ENCODE measurements at regions not wholly inside any gene's neighbourhood (a gene's known extent, or its start where the extent isn't known, plus 50 kb on each side); places are given as distances from the start of the nearest gene placed in this dataset.

DNA sequence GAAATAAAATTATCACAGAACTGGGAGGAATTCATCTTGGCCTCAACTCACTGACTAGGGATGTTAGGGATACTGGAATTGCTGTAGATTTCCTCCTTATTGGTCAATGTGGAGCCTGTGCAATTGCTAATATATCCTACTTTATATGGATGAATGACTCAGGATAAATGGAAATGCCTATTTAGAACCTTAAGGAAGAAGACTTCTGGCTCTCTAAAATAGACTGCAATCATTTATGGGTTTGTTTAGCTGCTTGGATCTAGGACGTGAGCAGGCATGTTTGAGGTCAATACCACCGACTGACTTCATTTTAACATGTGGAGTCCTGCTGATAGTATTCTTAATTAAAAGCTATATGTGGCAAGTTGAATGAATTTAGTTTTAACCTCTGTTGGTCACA lies 1040.1 kb upstream of the LRRN3 start:
- Histone ChIP-seq H3K4me1 (ENCODE audit: control insufficient read depth, insufficient read depth, low read length) (no peaks in the 10 kb centered on the region), H3K27ac (ENCODE audit: low read length) (no peak overlapping the region), H3K27me3 (ENCODE audit: control insufficient read depth, insufficient read depth) (no peaks in the 10 kb centered on the region), H3K4me3 (ENCODE audit: low read length) (no peak overlapping the region), H3K9me3 (ENCODE audit: control insufficient read depth, low read length) (no peaks in the 10 kb centered on the region)
- DNase-seq (no peak), ATAC-seq (no peak)
- 75% methylated on average over 2 of the region's 2 CpGs for WGBS
- intact Hi-C loops (cut with DNase I), result no loop called here

DNA sequence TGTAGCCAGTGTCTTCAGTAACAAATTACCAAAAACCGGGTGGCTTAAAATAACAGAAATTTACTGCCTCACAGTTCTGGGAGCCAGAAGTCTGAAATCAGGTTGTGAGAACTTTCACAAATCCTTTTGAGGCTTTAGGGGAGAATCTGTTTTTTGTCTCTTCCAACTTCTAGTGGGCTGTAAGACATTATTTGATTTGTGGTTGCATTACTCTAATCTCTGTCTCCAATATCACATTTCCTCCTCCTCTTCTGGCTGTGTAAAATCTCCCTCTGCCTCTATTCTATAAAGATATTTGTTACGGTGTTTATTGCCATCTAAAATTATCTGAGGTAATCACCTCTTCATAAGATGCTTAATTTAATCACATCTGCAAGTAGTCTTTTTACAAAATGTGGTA lies 1039.6 kb upstream of the LRRN3 start:
- H3K27ac ChIP-seq (ENCODE audit: low read length), result no peak overlapping the region
- H3K27me3 ChIP-seq (ENCODE audit: control insufficient read depth, insufficient read depth), result no peaks in the 10 kb centered on the region
- ATAC-seq, result no peak
- H3K9me3 ChIP-seq (ENCODE audit: control insufficient read depth, low read length), result no peaks in the 10 kb centered on the region
- no peaks in the 10 kb centered on the region for H3K4me1 ChIP-seq (ENCODE audit: control insufficient read depth, insufficient read depth, low read length)
- intact Hi-C loops (cut with DNase I), result no loop called here
- 46% methylated on average over 2 of the region's 2 CpGs for WGBS
- DNase-seq, result no peak
- H3K4me3 ChIP-seq (ENCODE audit: low read length), result no peak overlapping the region

- no peak for ATAC-seq
- WGBS, result 68% methylated on average over 3 of the region's 3 CpGs
- Histone ChIP-seq H3K27me3 (ENCODE audit: control insufficient read depth, insufficient read depth) (no peaks in the 10 kb centered on the region), H3K27ac (ENCODE audit: low read length) (no peak overlapping the region), H3K4me3 (ENCODE audit: low read length) (no peak overlapping the region), H3K4me1 (ENCODE audit: control insufficient read depth, insufficient read depth, low read length) (no peaks in the 10 kb centered on the region), H3K9me3 (ENCODE audit: control insufficient read depth, low read length) (no peaks in the 10 kb centered on the region)
- intact Hi-C loops (cut with DNase I), result no loop called here
- no peak for DNase-seq
Measured at GRCh38 chr7:110056331-110056730, 1034.6 kb upstream of the LRRN3 start.

- 80% methylated on average over 1 of the region's 1 CpG for WGBS
Measured at GRCh38 chr7:110058401-110058800, 1032.5 kb upstream of the LRRN3 start.

DNA sequence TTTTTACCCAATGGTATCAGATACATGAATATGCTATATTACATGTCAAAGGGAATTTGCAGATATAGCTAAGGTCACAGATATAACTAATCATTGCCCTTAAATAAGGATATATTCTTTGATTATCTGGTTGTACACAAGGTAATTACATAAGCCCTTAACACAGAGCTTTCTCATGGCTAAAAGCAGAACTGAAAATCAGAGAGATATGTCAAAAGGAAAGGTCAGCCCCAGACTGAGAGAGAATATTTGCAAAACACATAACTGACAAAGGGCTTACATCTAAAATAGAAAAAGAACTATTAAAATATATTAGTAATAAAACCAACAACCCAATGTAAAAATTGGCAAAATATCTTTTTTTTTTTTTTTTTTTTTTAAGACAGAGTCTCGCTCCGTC lies 1029.5 kb upstream of the LRRN3 start:
- H3K27ac ChIP-seq (ENCODE audit: low read length), result no peak overlapping the region
- H3K4me3 ChIP-seq (ENCODE audit: low read length), result no peak overlapping the region
- ATAC-seq (no peak), DNase-seq (no peak)
- no peaks in the 10 kb centered on the region for H3K4me1 ChIP-seq (ENCODE audit: control insufficient read depth, insufficient read depth, low read length)
- no peaks in the 10 kb centered on the region for H3K27me3 ChIP-seq (ENCODE audit: control insufficient read depth, insufficient read depth)
- H3K9me3 ChIP-seq (ENCODE audit: control insufficient read depth, low read length), result no peaks in the 10 kb centered on the region
- 92% methylated on average over 2 of the region's 2 CpGs for WGBS
- intact Hi-C loops (cut with DNase I), result no loop called here

More at GRCh38 chr7:110058401-110058800, 1032.5 kb upstream of the LRRN3 start:
- DNase-seq (no peak), ATAC-seq (no peak)
- H3K4me3 ChIP-seq (ENCODE audit: low read length), result no peak overlapping the region
- H3K27me3 ChIP-seq (ENCODE audit: control insufficient read depth, insufficient read depth), result no peaks in the 10 kb centered on the region
- H3K27ac ChIP-seq (ENCODE audit: low read length), result no peak overlapping the region
- intact Hi-C loops (cut with DNase I), result no loop called here
- H3K4me1 ChIP-seq (ENCODE audit: control insufficient read depth, insufficient read depth, low read length), result no peaks in the 10 kb centered on the region
- H3K9me3 ChIP-seq (ENCODE audit: control insufficient read depth, low read length), result no peaks in the 10 kb centered on the region

DNA sequence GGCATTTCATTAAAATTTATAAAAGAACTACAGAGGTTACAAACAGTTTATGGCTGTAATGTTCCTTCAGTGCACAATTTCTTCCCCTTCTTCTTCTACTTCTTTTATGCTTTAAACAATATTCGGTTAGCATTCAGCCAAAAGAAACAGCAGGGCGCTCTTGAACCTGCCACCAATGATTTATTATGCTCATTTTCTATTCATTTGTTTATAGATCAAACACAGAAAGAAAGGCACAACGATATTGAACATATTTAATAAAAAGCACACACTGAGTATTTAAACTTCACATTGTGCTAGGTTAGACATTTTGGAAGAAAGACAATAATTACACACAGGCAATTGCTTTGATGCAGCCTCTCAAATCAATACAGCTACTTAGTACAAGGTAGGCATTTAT lies 1025.8 kb upstream of the LRRN3 start:
- no peak overlapping the region for H3K27ac ChIP-seq (ENCODE audit: low read length)
- DNase-seq (no peak), ATAC-seq (no peak)
- H3K4me3 ChIP-seq (ENCODE audit: low read length), result no peak overlapping the region
- H3K9me3 ChIP-seq (ENCODE audit: control insufficient read depth, low read length), result no peaks in the 10 kb centered on the region
- no peaks in the 10 kb centered on the region for H3K27me3 ChIP-seq (ENCODE audit: control insufficient read depth, insufficient read depth)
- WGBS, result 72% methylated on average over 3 of the region's 3 CpGs
- intact Hi-C loops (cut with DNase I), result no loop called here
- no peaks in the 10 kb centered on the region for H3K4me1 ChIP-seq (ENCODE audit: control insufficient read depth, insufficient read depth, low read length)

GRCh38 chr7:110066843-110067242 lies 1024.1 kb upstream of the LRRN3 start:
- Histone ChIP-seq H3K27me3 (ENCODE audit: control insufficient read depth, insufficient read depth) (no peaks in the 10 kb centered on the region), H3K4me3 (ENCODE audit: low read length) (no peak overlapping the region), H3K9me3 (ENCODE audit: control insufficient read depth, low read length) (no peaks in the 10 kb centered on the region), H3K27ac (ENCODE audit: low read length) (no peak overlapping the region), H3K4me1 (ENCODE audit: control insufficient read depth, insufficient read depth, low read length) (no peaks in the 10 kb centered on the region)
- ATAC-seq, result no peak
- no peak for DNase-seq
- 83% methylated on average over 2 of the region's 2 CpGs for WGBS
- intact Hi-C loops (cut with DNase I), result no loop called here

GRCh38 chr7:110071192-110071591 lies 1019.7 kb upstream of the LRRN3 start:
- Histone ChIP-seq H3K4me3 (ENCODE audit: low read length) (no peak overlapping the region), H3K27ac (ENCODE audit: low read length) (no peak overlapping the region), H3K27me3 (ENCODE audit: control insufficient read depth, insufficient read depth) (no peaks in the 10 kb centered on the region), H3K4me1 (ENCODE audit: control insufficient read depth, insufficient read depth, low read length) (no peaks in the 10 kb centered on the region), H3K9me3 (ENCODE audit: control insufficient read depth, low read length) (no peaks in the 10 kb centered on the region)
- no peak for DNase-seq
- no peak for ATAC-seq
- 75% methylated on average over 4 of the region's 4 CpGs for WGBS
- intact Hi-C loops (cut with DNase I), result no loop called here

GRCh38 chr7:110075450-110075849 lies 1015.5 kb upstream of the LRRN3 start:
- H3K4me1 ChIP-seq (ENCODE audit: control insufficient read depth, insufficient read depth, low read length), result no peaks in the 10 kb centered on the region
- ATAC-seq (no peak), DNase-seq (no peak)
- WGBS, result 70% methylated on average over 1 of the region's 1 CpG
- intact Hi-C loops (cut with DNase I), result no loop called here
- no peak overlapping the region for H3K4me3 ChIP-seq (ENCODE audit: low read length)
- no peak overlapping the region for H3K27ac ChIP-seq (ENCODE audit: low read length)
- H3K9me3 ChIP-seq (ENCODE audit: control insufficient read depth, low read length), result no peaks in the 10 kb centered on the region
- H3K27me3 ChIP-seq (ENCODE audit: control insufficient read depth, insufficient read depth), result no peaks in the 10 kb centered on the region

DNA sequence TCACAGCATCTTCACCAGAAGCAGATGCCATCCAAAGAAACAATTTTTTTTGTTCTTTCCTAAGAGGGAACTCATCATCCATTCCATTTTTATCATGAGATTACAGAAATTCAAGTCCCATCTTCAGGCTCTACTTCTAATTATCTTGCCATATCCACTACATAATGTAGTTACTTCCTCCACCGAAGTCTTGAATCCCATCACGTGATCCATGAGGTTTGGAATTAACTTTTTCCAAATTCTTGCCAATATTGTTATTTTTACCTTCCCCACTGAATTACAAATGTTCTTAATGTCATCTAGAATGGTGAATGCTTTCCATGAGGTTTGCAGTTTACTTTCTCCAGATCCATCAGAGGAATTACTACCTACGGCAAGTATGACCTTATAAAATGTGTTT lies 1014.7 kb upstream of the LRRN3 start:
- intact Hi-C loops (cut with DNase I), result no loop called here
- H3K4me1 ChIP-seq (ENCODE audit: control insufficient read depth, insufficient read depth, low read length), result no peaks in the 10 kb centered on the region
- DNase-seq, result no peak
- H3K27me3 ChIP-seq (ENCODE audit: control insufficient read depth, insufficient read depth), result no peaks in the 10 kb centered on the region
- no peak overlapping the region for H3K4me3 ChIP-seq (ENCODE audit: low read length)
- no peak overlapping the region for H3K27ac ChIP-seq (ENCODE audit: low read length)
- no peaks in the 10 kb centered on the region for H3K9me3 ChIP-seq (ENCODE audit: control insufficient read depth, low read length)
- 93% methylated on average over 3 of the region's 3 CpGs for WGBS
- no peak for ATAC-seq

- Histone ChIP-seq H3K4me3 (ENCODE audit: low read length) (no peak overlapping the region), H3K27me3 (ENCODE audit: control insufficient read depth, insufficient read depth) (no peaks in the 10 kb centered on the region), H3K9me3 (ENCODE audit: control insufficient read depth, low read length) (no peaks in the 10 kb centered on the region), H3K27ac (ENCODE audit: low read length) (no peak overlapping the region), H3K4me1 (ENCODE audit: control insufficient read depth, insufficient read depth, low read length) (peaks cover 2% of the 10 kb centered on the region)
- intact Hi-C loops (cut with DNase I), result no loop called here
- DNase-seq, result no peak
- WGBS, result 65% methylated on average over 5 of the region's 5 CpGs
- ATAC-seq, result no peak
Measured at GRCh38 chr7:110084181-110084807, 1006.6 kb upstream of the LRRN3 start.
